Stimulated activated CD8-positive, alpha-beta memory T cell treated with anti-CD3 and anti-CD28 coated beads, Interleukin-7, amount 100 ng/mL, for 24 hours (primary cell): ENCODE measurements at regions not wholly inside any gene's neighbourhood (a gene's known extent, or its start where the extent isn't known, plus 50 kb on each side); places are given as distances from the start of the nearest gene placed in this dataset.

ENCODE experiments used
- DNase-seq: peaks from one replicate; pipeline ENCODE4 v3.0.0-alpha.2; 2020; ENCODE audit warnings: low read depth

DNA sequence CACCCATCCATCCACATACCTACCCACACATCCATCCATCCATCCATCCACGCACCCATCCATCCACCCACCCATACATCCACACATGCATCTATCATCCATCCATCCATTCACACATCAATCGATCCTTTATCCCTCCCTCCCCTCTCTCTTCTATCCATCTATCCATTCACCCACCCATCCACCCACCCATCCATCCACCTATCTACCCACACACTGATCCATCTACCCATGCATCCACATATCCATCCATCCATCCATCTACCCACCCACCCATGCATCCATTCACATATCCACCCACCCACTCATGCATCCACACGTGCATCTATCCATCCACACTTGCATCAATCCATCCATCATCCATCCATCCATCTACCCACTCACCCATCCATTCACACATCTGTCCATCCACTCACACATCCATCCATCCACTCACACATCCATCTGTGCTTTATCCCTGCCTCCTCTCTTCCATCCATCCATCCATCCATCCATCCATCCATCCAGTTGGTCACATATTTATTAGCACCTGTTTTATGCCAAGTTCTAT, 366.1 kb downstream of the CTTN start:
- no peak for DNase-seq

DNA sequence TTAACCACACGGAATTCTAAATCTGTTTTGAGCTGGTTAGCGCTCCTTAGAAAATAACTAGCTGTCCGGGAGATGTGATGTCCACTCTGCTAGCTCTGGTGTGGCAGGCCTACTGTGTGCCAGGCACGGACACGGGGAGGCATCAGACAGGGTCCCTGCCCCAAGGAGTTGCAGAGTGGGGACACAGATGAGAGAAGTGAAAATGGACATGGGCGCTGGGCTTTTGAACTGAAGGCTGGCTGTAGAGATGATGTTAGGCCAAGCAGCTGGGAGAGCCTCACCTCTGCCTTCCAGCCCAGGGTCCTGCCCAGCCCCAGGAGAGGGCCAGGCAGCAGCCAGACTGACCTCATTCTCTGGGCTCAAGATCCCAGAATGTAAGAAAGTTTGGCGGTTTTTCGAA, 368.6 kb downstream of the CTTN start:
- no peak for DNase-seq

- no peak for DNase-seq
These were observed 370.2 kb downstream of the CTTN start for GRCh38 chr11:70768346-70769095.

GRCh38 chr11:70769106-70769505, 370.8 kb downstream of the CTTN start:
- no peak for DNase-seq

DNA sequence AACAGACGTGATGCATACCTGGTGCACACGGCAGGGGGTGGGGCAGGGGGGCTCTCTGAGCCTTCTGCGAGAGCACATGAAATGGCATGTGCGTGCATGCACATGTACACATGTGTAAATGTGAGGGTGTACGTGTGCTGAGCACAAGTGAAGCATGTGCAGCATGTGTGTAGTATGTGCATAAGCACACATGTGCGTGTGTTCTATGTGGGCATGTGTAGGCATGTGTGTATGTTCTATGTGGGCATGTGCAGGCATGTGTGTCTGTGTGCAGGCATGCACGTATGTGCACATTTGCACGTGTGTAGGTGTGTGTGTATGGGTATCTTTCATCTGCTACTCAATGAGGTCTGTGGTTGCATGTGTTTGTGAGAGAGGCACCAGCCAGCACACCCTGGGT, 371.2 kb downstream of the CTTN start:
- DNase-seq, result no peak

DNA sequence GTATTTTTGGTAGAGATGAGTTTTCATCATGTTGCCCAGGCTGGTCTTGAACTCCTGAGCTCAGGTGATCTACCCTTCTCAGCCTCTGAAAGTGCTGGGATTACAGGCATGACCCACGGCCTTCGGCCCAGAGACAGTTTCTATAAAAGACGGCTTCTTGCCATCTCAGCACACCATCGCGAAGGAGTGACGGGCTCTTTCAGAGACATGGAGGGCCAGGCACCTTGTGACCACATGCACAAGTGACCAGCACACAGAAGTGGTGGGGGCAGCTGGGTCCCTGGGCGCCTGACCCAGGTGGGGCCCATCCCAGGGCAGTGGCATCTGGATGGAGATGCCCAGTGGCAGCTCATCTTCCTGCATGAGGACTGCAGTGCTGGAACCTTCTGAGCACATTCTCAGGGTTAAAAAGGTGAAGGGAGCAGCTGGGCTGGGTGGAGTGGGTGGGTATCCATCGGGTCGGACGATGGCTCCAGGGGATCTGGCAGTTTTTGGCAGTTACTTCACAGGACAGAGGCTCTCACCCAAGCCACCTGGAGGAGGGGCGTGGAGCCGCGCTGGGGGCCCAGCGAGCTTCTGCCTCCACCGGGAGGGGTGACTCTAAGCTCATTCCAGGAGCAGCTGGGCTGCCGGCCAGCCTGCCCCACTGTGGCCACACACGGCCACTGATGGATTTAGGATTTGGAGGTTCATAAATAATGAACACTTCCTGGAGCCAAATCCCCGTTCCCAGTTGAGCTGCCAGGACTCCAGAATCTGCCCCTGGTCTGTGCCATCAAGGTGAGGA, 373.0 kb downstream of the CTTN start:
- DNase-seq, result no peak

GRCh38 chr11:70772950-70773349, 374.6 kb downstream of the CTTN start:
- no peak for DNase-seq

DNA sequence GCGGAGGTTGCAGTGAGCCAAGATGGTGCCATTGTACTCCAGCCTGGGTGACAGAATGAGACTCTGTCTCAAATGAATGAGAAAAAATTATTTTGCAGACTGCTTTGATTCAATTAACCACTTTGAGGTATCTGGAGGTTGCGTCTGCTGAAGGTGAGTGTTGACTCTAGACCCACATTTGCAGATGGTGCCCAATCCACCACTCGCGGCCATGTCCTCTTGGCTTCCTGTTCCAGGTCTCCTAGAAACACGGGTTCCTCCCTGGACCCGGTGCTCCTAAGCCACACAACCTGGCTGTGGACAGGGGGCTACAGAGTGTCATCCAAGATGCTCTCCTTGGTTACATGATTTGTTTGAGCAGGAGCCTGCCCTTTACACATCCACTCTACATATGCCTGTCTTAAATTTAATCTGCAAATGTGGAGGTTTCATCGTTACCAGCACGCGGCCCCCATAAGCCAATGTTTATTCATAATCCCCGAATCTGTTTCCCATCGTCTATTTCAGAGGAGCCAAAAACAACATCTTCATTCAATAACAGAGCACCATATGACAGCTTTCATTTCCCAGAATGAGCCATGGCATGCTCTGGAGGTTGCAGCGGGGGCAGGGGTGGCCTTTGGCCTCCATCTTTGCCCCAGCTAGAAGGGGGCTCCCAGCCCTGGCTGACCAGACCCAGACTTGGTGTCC, 377.2 kb downstream of the CTTN start:
- DNase-seq, result no peak

GRCh38 chr11:70776914-70777532, 378.7 kb downstream of the CTTN start:
- no peak for DNase-seq

GRCh38 chr11:70778883-70779282, 380.6 kb downstream of the CTTN start:
- no peak for DNase-seq

DNA sequence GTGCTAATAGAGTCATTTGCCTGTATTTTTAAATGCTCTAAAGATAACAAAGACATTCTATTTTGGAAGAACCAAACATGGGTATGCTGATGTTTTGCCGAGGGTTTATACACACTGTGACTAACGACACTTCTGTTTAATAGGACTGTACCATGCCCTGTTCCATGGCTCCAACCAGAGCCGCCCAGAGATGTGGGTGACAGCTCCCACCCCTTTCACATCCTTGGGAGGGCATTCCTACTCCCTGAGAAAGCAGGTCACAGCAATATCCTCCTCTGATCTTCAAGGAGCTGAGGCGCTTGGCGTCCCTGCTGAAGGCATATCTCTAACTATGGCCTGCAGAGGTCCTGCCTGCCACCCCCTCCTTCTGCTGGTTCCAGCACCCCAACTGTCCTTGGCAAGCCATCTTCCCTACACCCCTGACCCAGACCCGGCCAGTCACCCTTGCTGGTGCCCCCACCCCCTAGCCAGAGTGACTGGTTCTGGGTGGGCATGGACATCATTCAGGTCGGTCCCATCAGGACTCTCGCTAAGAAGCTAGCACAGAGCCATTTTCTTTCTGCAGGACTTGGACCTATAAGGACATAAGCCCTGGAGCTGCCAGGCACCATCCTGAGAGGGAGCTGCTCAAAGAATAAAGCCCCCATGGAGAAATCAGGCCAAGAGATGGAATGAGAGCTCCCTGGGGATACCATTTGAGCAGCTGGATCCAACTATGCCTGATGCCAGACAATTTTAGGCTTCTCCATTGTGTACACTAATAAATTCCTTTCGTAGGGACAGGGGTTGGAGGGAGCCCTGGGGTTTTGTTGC, 381.3 kb downstream of the CTTN start:
- DNase-seq, result no peak

DNA sequence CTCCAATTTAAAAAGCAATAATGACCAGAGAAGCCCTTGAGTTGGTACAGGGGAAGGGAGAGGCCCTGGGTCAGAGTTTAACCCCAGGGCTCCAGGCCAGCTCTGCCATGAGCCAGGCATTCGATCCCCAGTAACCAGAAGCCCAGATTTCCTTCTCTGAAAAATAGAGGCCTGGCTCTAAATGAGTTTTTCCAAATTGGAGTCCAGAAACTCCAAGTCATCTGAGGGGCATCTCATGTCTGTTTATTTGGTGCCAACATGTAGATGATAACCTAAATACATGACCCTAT, 381.9 kb downstream of the CTTN start:
- DNase-seq, result no peak

- DNase-seq, result no peak
These were observed 384.1 kb downstream of the CTTN start for GRCh38 chr11:70782401-70782913.

DNA sequence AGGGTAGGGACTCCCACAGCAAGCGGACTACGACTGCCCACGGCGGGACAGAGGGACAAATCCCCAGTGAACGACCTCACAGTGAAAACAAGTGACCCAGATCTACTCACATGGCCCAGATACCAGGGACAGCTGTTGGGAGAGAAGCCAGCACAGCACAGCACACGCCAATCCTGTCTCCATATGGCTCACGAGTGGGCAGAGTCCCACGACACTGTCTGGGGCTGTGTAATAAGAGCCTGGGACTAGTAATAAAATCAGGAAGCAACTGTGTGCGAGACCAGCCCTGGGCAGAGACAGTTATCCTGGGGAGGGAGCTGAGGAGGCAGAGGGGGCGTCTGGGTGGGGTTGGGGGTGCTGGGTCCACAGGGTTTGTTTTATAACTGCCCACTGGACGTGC, 385.0 kb downstream of the CTTN start:
- no peak for DNase-seq

GRCh38 chr11:70783821-70784220, 385.5 kb downstream of the CTTN start:
- no peak for DNase-seq

DNA sequence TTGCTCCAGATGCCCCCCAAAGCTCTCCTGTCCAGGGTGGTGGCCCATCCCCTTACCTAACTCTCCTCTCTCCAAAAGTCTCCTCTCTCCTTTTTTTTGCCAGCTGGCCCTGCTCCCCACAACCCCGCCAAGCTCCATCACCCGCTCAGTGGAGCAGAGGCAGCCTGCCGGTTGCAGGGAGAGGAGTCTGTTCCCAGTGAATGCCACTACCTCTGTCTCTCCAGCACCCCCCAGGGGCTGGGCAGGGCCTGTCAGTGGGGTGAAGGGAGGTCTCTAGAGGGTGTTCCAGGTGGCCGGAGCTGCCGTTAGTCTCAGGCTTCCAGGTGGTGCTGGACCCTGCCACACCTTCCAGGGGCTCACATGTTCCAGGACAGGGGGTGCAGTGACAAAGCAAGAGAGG, 387.0 kb downstream of the CTTN start:
- no peak for DNase-seq

DNA sequence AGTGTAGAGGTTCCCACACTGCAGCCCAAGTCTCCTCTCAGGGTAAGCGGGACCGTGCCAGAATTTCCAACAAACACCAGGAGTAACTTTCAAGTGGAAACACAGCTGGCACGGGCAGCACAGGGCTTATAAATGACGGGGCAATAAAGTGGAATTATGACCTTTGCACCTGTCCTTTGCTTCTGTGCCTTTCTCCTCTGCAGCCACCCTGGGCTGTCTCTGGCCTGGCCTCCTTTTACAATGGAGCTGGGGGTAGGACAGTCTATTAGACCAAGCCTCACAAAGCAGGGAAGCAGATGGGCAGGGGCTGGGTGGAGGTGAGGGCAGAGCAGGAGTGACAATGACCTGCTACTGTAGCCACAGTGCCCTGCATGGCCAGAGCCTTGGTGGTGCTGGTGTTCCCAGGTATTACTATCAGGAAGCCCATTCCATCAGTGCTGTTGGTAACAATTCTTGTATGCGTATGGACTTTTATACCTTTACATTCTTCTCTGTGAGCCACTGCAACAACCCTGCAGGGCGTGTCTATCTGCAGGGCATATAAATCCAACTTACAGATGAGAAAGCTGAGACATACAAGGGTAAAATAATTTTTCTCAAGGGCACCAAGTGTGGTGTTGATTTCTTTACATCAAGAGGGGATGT, 387.8 kb downstream of the CTTN start:
- DNase-seq, result no peak

DNA sequence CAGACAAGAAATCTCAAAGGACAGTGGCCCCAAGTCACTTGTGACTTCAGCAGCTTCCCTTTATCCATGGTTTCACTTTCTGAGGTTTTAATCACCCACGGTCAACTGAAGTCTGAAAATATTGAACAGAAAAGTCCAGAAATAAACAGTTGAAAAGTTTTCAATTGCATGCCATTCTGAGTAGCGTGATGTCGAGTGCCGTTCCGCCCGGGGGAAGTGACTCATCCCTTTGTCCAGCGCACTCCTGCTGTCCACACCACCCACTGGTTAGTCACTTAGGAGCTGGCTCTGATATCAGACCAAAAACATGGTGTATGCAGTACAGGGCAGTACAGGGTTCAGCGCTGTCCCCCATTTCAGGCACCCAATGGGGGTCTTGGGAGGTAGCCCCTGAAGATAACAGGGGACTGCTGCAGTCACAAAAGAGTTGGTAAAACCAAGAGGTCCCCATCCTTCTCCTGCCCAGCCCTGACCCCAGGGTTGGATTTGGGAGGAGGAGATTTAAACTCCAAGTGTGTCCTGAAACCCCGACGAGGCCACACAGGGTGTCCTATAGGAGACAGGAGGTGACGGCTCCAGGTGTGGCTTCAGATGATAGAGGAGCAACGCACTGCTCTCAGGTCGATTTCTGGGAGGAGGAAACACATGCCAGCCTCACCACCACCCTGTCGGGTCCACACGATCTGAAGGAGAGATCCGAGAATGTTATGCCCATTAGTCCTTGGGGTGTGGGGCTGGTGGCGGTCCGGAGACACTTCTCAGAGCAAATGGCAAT, 390.1 kb downstream of the CTTN start:
- DNase-seq, result no peak

DNA sequence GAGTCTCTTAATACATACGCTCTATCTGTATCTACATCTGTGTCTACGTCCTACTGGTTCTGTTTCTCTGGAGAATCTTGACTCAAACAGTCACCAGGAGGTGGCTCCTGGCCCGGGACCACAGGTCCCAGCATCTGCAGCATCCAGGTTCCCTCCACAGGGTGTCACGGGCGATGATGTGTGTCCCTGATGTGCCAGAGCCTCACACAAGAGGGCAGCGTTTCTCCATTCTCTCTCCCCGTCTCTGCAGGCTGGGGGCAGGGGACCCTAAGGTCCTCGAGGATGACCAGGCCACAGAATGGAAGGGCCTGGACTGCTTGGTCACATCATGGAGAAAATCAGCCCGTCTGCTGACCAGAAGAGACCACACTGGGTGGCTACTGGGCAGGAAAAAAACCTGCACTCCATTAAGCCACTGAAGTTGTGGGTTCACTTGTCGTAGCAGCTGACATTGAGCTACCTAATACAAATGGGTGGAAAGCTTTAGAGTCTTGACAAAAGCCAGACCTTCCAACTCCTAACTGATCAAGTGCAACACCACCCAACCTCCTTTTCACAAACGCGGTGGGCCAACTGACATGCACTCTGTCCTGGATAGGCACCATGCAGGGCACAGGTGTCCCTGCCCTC, 392.5 kb downstream of the CTTN start:
- no peak for DNase-seq
